Upper lobe of right lung (tissue), 1 donor: ENCODE measurements at regions not wholly inside any gene's neighbourhood (a gene's known extent, or its start where the extent isn't known, plus 50 kb on each side); places are given as distances from the start of the nearest gene placed in this dataset.
"Not testable (repeated sequence)": the region's sequence is repeated elsewhere in the genome, so short reads cannot be mapped to it uniquely, and the experiment has no call there.

Experiments
- ATAC-seq: fragments of 200-7000 bp; cut with Tn5 transposase; one replicate; pipeline ENCODE4 v1.9.1; 2020; ENCODE audit warnings: mild to moderate bottlenecking, moderate library complexity
- DNase-seq: peaks from one replicate; pipeline ENCODE4 v3.0.0-alpha.2; 2020
- H3K27ac ChIP-seq: fragments of 200-600 bp; one replicate; pipeline ENCODE4 v1.8.0; 2022
- H3K27me3 ChIP-seq: fragments of 200-600 bp; one replicate; pipeline ENCODE4 v1.8.0; 2022; ENCODE audit warnings: mild to moderate bottlenecking
- H3K36me3 ChIP-seq: fragments of 200-600 bp; one replicate; pipeline ENCODE4 v1.8.0; 2022
- H3K4me1 ChIP-seq: fragments of 200-600 bp; one replicate; pipeline ENCODE4 v1.8.0; 2022
- H3K4me3 ChIP-seq: fragments of 200-600 bp; one replicate; pipeline ENCODE4 v1.8.0; 2022; ENCODE audit warnings: mild to moderate bottlenecking
- H3K9me3 ChIP-seq: fragments of 200-600 bp; one replicate; pipeline ENCODE4 v1.8.0; 2022
- CTCF ChIP-seq: fragments of 200-600 bp; IDR thresholded peaks from one replicate; pipeline ENCODE4 v1.8.0; 2022; ENCODE audit warnings: antibody characterized with exemption
- intact Hi-C: fragments of 100-400 bp; cut with DNase I; formaldehyde crosslinking; loops from one replicate; pipeline ENCODE4 v1.11.0; 2022
- donor health status: DM: no; HTN: yes; CAD: no; lungs with severe emphysema.

GRCh38 chr9:71446473-71447411 is 321.6 kb downstream of the CEMIP2 start:
- Histone ChIP-seq H3K27ac (no peak overlapping the region), H3K9me3 (peaks cover 5% of the 10 kb centered on the region), H3K4me3 (peak overlapping the region; percentile 39), H3K4me1 (peaks cover 6% of the 10 kb centered on the region), H3K27me3 (peaks cover 49% of the 10 kb centered on the region), H3K36me3 (no peaks in the 10 kb centered on the region)
- TF ChIP-seq CTCF, result no peak
- DNase-seq (peak; percentile 68), ATAC-seq (peak; percentile 81)
- intact Hi-C loops, result no loop called here

DNA sequence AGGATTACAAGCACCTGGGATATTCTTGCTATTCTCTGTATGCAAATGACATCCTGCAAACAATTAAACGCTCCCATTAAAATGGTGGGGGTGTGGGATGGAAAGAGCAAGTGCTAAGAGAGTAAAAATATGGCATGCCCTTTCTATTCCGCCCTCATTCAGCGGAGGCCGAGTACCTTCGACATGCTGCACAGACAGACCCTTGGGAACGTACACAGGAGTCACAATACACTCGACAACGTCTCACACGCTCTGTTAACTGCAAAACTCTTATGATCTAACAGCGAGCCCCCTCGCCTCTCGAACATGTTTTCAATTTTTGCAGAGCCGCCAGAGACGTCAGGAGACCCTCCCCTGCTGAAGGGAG is 322.2 kb downstream of the CEMIP2 start:
- no peak overlapping the region for H3K4me3 ChIP-seq
- no peaks in the 10 kb centered on the region for H3K9me3 ChIP-seq
- TF ChIP-seq CTCF, result no peak
- intact Hi-C loops, result no loop called here
- DNase-seq, result no peak
- peaks cover 6% of the 10 kb centered on the region for H3K4me1 ChIP-seq
- H3K36me3 ChIP-seq, result no peaks in the 10 kb centered on the region
- H3K27me3 ChIP-seq, result peaks cover 49% of the 10 kb centered on the region
- H3K27ac ChIP-seq, result no peak overlapping the region
- ATAC-seq, result no peak

DNA sequence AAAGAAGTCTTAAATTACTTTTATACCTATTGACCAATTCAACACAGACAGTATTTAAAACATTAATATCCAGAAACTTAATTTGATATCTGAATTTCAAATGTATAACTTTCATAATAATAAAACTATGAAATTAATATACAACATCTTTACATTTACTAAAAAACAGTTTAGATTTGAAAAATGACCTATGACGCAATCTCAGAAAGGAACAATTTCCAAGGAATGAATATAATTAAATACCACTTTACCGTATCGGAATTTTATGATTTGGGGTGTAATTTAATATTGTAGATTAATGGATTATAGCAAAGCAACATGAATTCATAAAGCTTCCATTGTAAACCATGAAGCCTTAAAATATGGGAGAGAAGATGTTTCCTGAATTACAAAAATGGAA is 321.5 kb upstream of the TRPM3 start:
- TF ChIP-seq CTCF, result no peak
- intact Hi-C loops, result no loop called here
- Histone ChIP-seq H3K4me3 (no peak overlapping the region), H3K36me3 (no peaks in the 10 kb centered on the region), H3K4me1 (peaks cover 6% of the 10 kb centered on the region), H3K27ac (no peak overlapping the region), H3K9me3 (no peaks in the 10 kb centered on the region), H3K27me3 (peaks cover 36% of the 10 kb centered on the region)
- ATAC-seq, result no peak
- DNase-seq, result no peak

- H3K9me3 ChIP-seq, result no peaks in the 10 kb centered on the region
- no peak overlapping the region for H3K27ac ChIP-seq
- no peak for TF ChIP-seq CTCF
- ATAC-seq (no peak), DNase-seq (no peak)
- no peak overlapping the region for H3K4me3 ChIP-seq
- no peaks in the 10 kb centered on the region for H3K4me1 ChIP-seq
- intact Hi-C loops, result no loop called here
- H3K27me3 ChIP-seq, result peaks cover 20% of the 10 kb centered on the region
- H3K36me3 ChIP-seq, result no peaks in the 10 kb centered on the region
Measured at GRCh38 chr9:71441266-71441665, 319.8 kb upstream of the TRPM3 start.

DNA sequence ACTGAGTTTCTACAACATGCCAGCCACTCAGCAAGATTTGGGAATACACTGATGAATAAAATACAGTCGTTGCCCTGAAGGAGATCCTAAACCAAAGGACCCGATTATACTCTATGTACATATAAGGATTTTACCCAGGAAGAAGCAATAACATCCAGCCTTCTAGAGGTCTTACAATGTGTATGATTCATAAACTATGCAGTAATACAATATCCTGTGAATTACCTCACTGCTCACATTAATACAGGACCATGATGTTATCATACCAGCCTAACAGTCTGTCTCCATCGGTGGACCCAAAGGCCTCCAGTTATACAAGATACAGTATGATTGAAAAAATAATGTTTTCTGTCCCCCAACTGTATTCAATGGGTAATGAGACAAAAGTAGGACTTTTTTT is 310.5 kb upstream of the TRPM3 start:
- no peak for DNase-seq
- Histone ChIP-seq H3K4me3 (no peak overlapping the region), H3K9me3 (no peaks in the 10 kb centered on the region), H3K4me1 (no peaks in the 10 kb centered on the region), H3K27me3 (no peaks in the 10 kb centered on the region), H3K27ac (no peak overlapping the region), H3K36me3 (no peaks in the 10 kb centered on the region)
- TF ChIP-seq CTCF, result no peak
- intact Hi-C loops, result no loop called here
- ATAC-seq, result no peak

DNA sequence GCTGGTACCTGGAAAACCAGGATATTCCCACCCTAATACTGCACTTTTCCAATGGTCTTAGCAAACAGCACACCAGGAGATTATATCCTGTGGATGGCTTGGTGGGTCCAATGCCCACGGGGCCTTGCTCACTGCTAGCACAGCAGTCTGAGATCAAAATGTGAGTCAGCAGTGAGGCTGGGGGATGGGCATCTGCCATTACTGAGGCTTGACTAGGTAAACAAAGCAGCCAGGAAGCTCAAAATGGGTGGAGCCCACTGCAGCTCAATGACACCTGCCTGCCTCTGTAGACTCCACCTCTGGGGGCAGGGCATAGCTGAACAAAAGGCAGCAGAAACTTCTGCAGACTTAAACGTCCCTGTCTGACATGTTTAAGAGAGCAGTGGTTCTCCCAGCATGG is 285.9 kb upstream of the TRPM3 start:
- H3K27ac ChIP-seq, H3K4me3 ChIP-seq, DNase-seq, ATAC-seq, H3K9me3 ChIP-seq, intact Hi-C loops, H3K27me3 ChIP-seq, H3K4me1 ChIP-seq, H3K36me3 ChIP-seq: not testable (repeated sequence)
